ENCODE measurements at regions not wholly inside any gene's neighbourhood (a gene's known extent, or its start where the extent isn't known, plus 50 kb on each side); places are given as distances from the start of the nearest gene placed in this dataset.

GRCh38 chr14:53325176-53325806 is 172.2 kb upstream of the DDHD1 start:
- no peak overlapping the region for H3K4me2 ChIP-seq (ENCODE audit: insufficient read depth, low read length)
- no peak overlapping the region for H3K9ac ChIP-seq (ENCODE audit: low read depth, low read length)
- H3K4me1 ChIP-seq (ENCODE audit: insufficient read depth, low read length): peaks cover 13% of the 10 kb centered on the region
- DNase-seq (no peak), ATAC-seq (ENCODE audit: insufficient read depth, low read depth) (peak; percentile 89)
- H3K36me3 ChIP-seq (ENCODE audit: insufficient read depth, low read length): peaks cover 28% of the 10 kb centered on the region
- peaks cover 4% of the 10 kb centered on the region; the same call in 1 of the 2 replicates for H3K79me2 ChIP-seq (ENCODE audit: insufficient read depth, low read length)
- no peaks in the 10 kb centered on the region for H4K20me1 ChIP-seq (ENCODE audit: insufficient read depth, low read length)
- no peak overlapping the region for H3K4me3 ChIP-seq (ENCODE audit: low read depth in 1 of 2, low read length in 2 of 2)
- TF ChIP-seq EZH2 (IDR thresholded peaks at IDR 0.05; ENCODE audit: borderline replicate concordance, low read depth, low read length, severe bottlenecking): no peak
- TF ChIP-seq CTCF (IDR thresholded peaks at IDR 0.05; ENCODE audit: borderline replicate concordance, extremely low read depth, low read length, poor library complexity, severe bottlenecking): peak; percentile 73
- H3K27me3 ChIP-seq (ENCODE audit: insufficient read depth, low read length, poor library complexity): no peaks in the 10 kb centered on the region
- H3K9me3 ChIP-seq (ENCODE audit: insufficient read depth, low read length, severe bottlenecking): no peaks in the 10 kb centered on the region
- no peak overlapping the region for H2AFZ ChIP-seq (ENCODE audit: low read depth, low read length)
- H3K27ac ChIP-seq (ENCODE audit: low read length): 0 out of 2 replicates have a peak overlapping the region, but pooled peaks have one; percentile 34

GRCh38 chr14:53316504-53316903 is 163.4 kb upstream of the DDHD1 start:
- Histone ChIP-seq H3K27me3 (ENCODE audit: insufficient read depth, low read length, poor library complexity) (no peaks in the 10 kb centered on the region), H3K27ac (ENCODE audit: low read length) (no peak overlapping the region), H3K4me2 (ENCODE audit: insufficient read depth, low read length) (no peak overlapping the region), H3K9ac (ENCODE audit: low read depth, low read length) (no peak overlapping the region), H2AFZ (ENCODE audit: low read depth, low read length) (no peak overlapping the region), H3K36me3 (ENCODE audit: insufficient read depth, low read length) (peaks cover 49% of the 10 kb centered on the region), H3K4me1 (ENCODE audit: insufficient read depth, low read length) (no peaks in the 10 kb centered on the region), H3K4me3 (ENCODE audit: low read depth in 1 of 2, low read length in 2 of 2) (no peak overlapping the region), H3K9me3 (ENCODE audit: insufficient read depth, low read length, severe bottlenecking) (peaks cover 48% of the 10 kb centered on the region), H4K20me1 (ENCODE audit: insufficient read depth, low read length) (no peaks in the 10 kb centered on the region), H3K79me2 (ENCODE audit: insufficient read depth, low read length) (peaks cover 39% of the 10 kb centered on the region)
- DNase-seq (no peak), ATAC-seq (ENCODE audit: insufficient read depth, low read depth) (no peak)
- TF ChIP-seq EZH2 (IDR thresholded peaks at IDR 0.05; ENCODE audit: borderline replicate concordance, low read depth, low read length, severe bottlenecking): no peak
- TF ChIP-seq CTCF (IDR thresholded peaks at IDR 0.05; ENCODE audit: borderline replicate concordance, extremely low read depth, low read length, poor library complexity, severe bottlenecking): no peak

- Histone ChIP-seq H2AFZ (ENCODE audit: low read depth, low read length) (no peak overlapping the region), H3K4me3 (ENCODE audit: low read depth in 1 of 2, low read length in 2 of 2) (no peak overlapping the region), H3K9ac (ENCODE audit: low read depth, low read length) (no peak overlapping the region), H3K79me2 (ENCODE audit: insufficient read depth, low read length) (peaks cover 76% of the 10 kb centered on the region), H3K9me3 (ENCODE audit: insufficient read depth, low read length, severe bottlenecking) (peaks cover 47% of the 10 kb centered on the region), H3K36me3 (ENCODE audit: insufficient read depth, low read length) (peaks cover 36% of the 10 kb centered on the region), H3K4me1 (ENCODE audit: insufficient read depth, low read length) (peaks cover 12% of the 10 kb centered on the region), H4K20me1 (ENCODE audit: insufficient read depth, low read length) (no peaks in the 10 kb centered on the region), H3K27me3 (ENCODE audit: insufficient read depth, low read length, poor library complexity) (no peaks in the 10 kb centered on the region), H3K27ac (ENCODE audit: low read length) (no peak overlapping the region), H3K4me2 (ENCODE audit: insufficient read depth, low read length) (no peak overlapping the region)
- TF ChIP-seq CTCF (IDR thresholded peaks at IDR 0.05; ENCODE audit: borderline replicate concordance, extremely low read depth, low read length, poor library complexity, severe bottlenecking): no peak
- no peak for TF ChIP-seq EZH2 (IDR thresholded peaks at IDR 0.05; ENCODE audit: borderline replicate concordance, low read depth, low read length, severe bottlenecking)
- DNase-seq (no peak), ATAC-seq (ENCODE audit: insufficient read depth, low read depth) (no peak)
Observed at GRCh38 chr14:53310412-53310811, 157.3 kb upstream of the DDHD1 start.

Measured in DND-41 (cell line).